Prostate gland (tissue), 2 donors: ENCODE measurements at regions not wholly inside any gene's neighbourhood (a gene's known extent, or its start where the extent isn't known, plus 50 kb on each side); places are given as distances from the start of the nearest gene placed in this dataset.

Source experiments
- DNase-seq: peaks from one replicate; pipeline ENCODE4 v3.0.0-alpha.2; 2019; ENCODE audit warnings: low spot score
- H3K27ac ChIP-seq, 2 donors: fragments of 200-600 bp; sonication (generic); 2 replicates each; pipeline ENCODE4 v1.5.1; 2017 to 2019
- H3K27me3 ChIP-seq: fragments of 200-600 bp; sonication (generic); replicated peaks from 2 replicates; pipeline ENCODE4 v1.5.1; 2019; ENCODE audit not compliant: insufficient read depth
- H3K36me3 ChIP-seq, 2 donors: fragments of 200-600 bp; sonication (generic); 1 replicate in 1 of 2; 2 replicates in 1 of 2; pipeline versions ENCODE4 v1.5.1 to v1.8.1; 2017 to 2019
- H3K4me1 ChIP-seq: fragments of 200-600 bp; sonication (generic); replicated peaks from 2 replicates; pipeline ENCODE4 v1.5.1; 2019
- H3K4me3 ChIP-seq, 2 donors: fragments of 200-600 bp; sonication (generic); 2 replicates each; pipeline ENCODE4 v1.5.1; 2017 to 2019
- H3K9me3 ChIP-seq: fragments of 200-600 bp; sonication (generic); 2 replicates; pipeline ENCODE4 v1.5.1; 2017
- CTCF ChIP-seq, 4 experiments: fragments of 200-600 bp in 2 of 4; fragments of 450-650 bp in 2 of 4; sonication (generic) in 2 of 4; IDR thresholded peaks; 1 replicate in 3 of 4; 2 replicates in 1 of 4; pipeline ENCODE4 v1.5.1; 2016 to 2019; ENCODE audit warnings: antibody characterized with exemption in 4 of 4, mild to moderate bottlenecking in 2 of 4, moderate library complexity in 2 of 4
- POLR2A ChIP-seq: fragments of 450-650 bp; IDR thresholded peaks from one replicate; pipeline ENCODE4 v1.6.1; 2016; ENCODE audit warnings: antibody characterized with exemption, mild to moderate bottlenecking
- POLR2AphosphoS5 ChIP-seq: sonication (generic); formaldehyde crosslinking; IDR thresholded peaks from one replicate; pipeline ENCODE4 v1.6.1; 2017; ENCODE audit warnings: antibody characterized with exemption
- WGBS: methylation state at CpG from one replicate; pipeline ENCODE4 v1.1.5; 2018; 5-methylcytosine and 5-hydroxymethylcytosine counted together
- intact Hi-C: fragments of 100-400 bp; cut with DNase I; formaldehyde crosslinking; loops from one replicate; pipeline ENCODE4 v1.14.2; 2022

- TF ChIP-seq CTCF (IDR thresholded peaks at IDR 0.05) (no peak), POLR2A (no peak)
- WGBS = 39% methylated on average over 1 of the region's 1 CpG
- no peaks in the 10 kb centered on the region for H3K9me3 ChIP-seq
- DNase-seq = no peak
- no peaks in the 10 kb centered on the region for H3K27me3 ChIP-seq
- H3K4me3 ChIP-seq = no peak overlapping the region
- no peaks in the 10 kb centered on the region for H3K36me3 ChIP-seq
- H3K27ac ChIP-seq = no peak overlapping the region
- no peaks in the 10 kb centered on the region for H3K4me1 ChIP-seq
- intact Hi-C loops = no loop called here
These were observed 444.9 kb upstream of the PKN2 start for GRCh38 chr1:88239205-88239604.

GRCh38 chr1:88247666-88248065 lies 436.4 kb upstream of the PKN2 start:
- H3K27me3 ChIP-seq = no peaks in the 10 kb centered on the region
- DNase-seq = no peak
- no peak overlapping the region for H3K4me3 ChIP-seq
- no peaks in the 10 kb centered on the region for H3K4me1 ChIP-seq
- no peaks in the 10 kb centered on the region for H3K36me3 ChIP-seq
- H3K27ac ChIP-seq = no peak overlapping the region
- intact Hi-C loops = no loop called here
- TF ChIP-seq POLR2AphosphoS5 (no peak), CTCF (IDR thresholded peaks at IDR 0.05) (no peak), POLR2A (no peak)
- H3K9me3 ChIP-seq = no peaks in the 10 kb centered on the region

GRCh38 chr1:88250915-88251314 lies 433.2 kb upstream of the PKN2 start:
- H3K9me3 ChIP-seq = no peaks in the 10 kb centered on the region
- no peaks in the 10 kb centered on the region for H3K4me1 ChIP-seq
- no peaks in the 10 kb centered on the region for H3K27me3 ChIP-seq
- H3K4me3 ChIP-seq = no peak overlapping the region
- no peak overlapping the region for H3K27ac ChIP-seq
- DNase-seq = no peak
- intact Hi-C loops = no loop called here
- no peaks in the 10 kb centered on the region for H3K36me3 ChIP-seq
- TF ChIP-seq POLR2AphosphoS5 (no peak), CTCF (IDR thresholded peaks at IDR 0.05) (no peak), POLR2A (no peak)

DNA sequence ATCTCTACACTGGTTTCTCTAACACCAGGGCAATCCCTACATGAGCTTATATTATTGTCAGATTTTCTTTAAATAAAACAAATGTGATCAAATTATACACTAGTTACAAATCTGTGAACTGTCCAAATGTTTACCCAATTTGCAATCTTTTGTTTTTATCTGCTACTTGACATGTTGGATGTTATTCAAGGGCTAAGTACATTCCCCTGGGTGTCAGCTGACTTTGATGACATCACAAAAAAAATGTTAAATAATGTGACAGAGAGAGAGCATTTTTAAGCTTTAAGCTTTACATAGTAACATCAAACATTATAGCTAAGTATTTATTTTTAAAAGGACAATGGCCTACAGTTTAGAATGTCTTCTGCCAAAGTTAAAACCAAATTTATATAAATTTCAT lies 431.3 kb upstream of the PKN2 start:
- no peak overlapping the region for H3K27ac ChIP-seq
- DNase-seq = no peak
- H3K4me3 ChIP-seq = no peak overlapping the region
- intact Hi-C loops = no loop called here
- H3K4me1 ChIP-seq = no peaks in the 10 kb centered on the region
- no peak for TF ChIP-seq POLR2AphosphoS5
- TF ChIP-seq POLR2A = no peak
- TF ChIP-seq CTCF (IDR thresholded peaks at IDR 0.05) = no peak
- no peaks in the 10 kb centered on the region for H3K9me3 ChIP-seq
- no peaks in the 10 kb centered on the region for H3K27me3 ChIP-seq
- H3K36me3 ChIP-seq = no peaks in the 10 kb centered on the region

DNA sequence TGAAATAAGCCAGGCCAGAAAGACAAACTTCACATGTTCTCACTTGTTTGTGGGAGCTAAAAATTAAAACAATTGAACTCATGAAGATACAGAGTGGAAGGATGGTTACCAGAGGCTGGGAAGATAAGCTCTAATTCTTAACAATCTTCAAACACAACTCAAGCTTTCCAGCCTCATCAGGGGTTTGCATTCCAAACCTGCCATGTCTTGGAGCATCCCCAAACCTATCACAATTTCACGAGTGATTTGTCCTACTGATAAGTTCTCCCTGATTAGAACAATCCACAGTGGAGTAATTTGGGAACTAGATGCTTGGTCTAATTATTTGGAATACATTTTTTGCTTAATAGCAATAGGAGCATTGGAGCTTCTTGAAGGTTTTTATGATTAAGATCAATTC lies 418.5 kb upstream of the PKN2 start:
- Histone ChIP-seq H3K4me3 (no peak overlapping the region), H3K4me1 (no peaks in the 10 kb centered on the region), H3K9me3 (no peaks in the 10 kb centered on the region), H3K27me3 (no peaks in the 10 kb centered on the region), H3K27ac (no peak overlapping the region), H3K36me3 (no peaks in the 10 kb centered on the region)
- no peak for DNase-seq
- WGBS = 19% methylated on average over 1 of the region's 1 CpG
- intact Hi-C loops = no loop called here
- TF ChIP-seq POLR2A (no peak), POLR2AphosphoS5 (no peak), CTCF (IDR thresholded peaks at IDR 0.05) (no peak)
